SK-N-SH (cell line): ENCODE measurements at regions not wholly inside any gene's neighbourhood (a gene's known extent, or its start where the extent isn't known, plus 50 kb on each side); places are given as distances from the start of the nearest gene placed in this dataset.

Source experiments
- CTCF ChIA-PET: fragments of 300-600, 350-600 bp; formaldehyde crosslinking; extraction: SDS; loops from one replicate; lab custom pipeline; 2021; lab: Yijun Ruan, JAX
- POLR2A ChIA-PET: fragments of 350-600 bp; sonication (Branson Sonifier 250); formaldehyde crosslinking; extraction: SDS; loops from one replicate; lab custom pipeline; 2020; ENCODE audit warnings: antibody characterized with exemption, inconsistent platforms; lab: Yijun Ruan, JAX
- DNase-seq: peaks from one replicate; pipeline ENCODE4 v3.0.0; 2012
- H2AFZ ChIP-seq: fragments of 200-600 bp; sonication (generic); 2 replicates; pipeline ENCODE4 v1.8.1; 2016; ENCODE audit warnings: antibody characterized with exemption, mild to moderate bottlenecking, low read depth
- H3F3A ChIP-seq: fragments of 200-600 bp; sonication (generic); replicated peaks from 2 replicates; pipeline ENCODE3; 2016; ENCODE audit warnings: antibody characterized with exemption, mild to moderate bottlenecking; ENCODE audit not compliant: insufficient read depth
- H3K27ac ChIP-seq, 2 experiments: fragments of 200-500 bp in 1 of 2; fragments of 200-600 bp in 1 of 2; sonication (Bioruptor generic) in 1 of 2; sonication (generic), shearing (Covaris generic) in 1 of 2; 2 replicates each; pipeline versions ENCODE4 v1.5.1 to v1.6.1; 2014 to 2016; ENCODE audit warnings: low read depth in 2 of 2, inconsistent platforms in 1 of 2, low read length in 1 of 2, mild to moderate bottlenecking in 1 of 2, mixed read lengths in 1 of 2
- H3K27me3 ChIP-seq: fragments of 200-600 bp; sonication (generic), shearing (Covaris generic); 2 replicates; pipeline ENCODE4 v1.6.1; 2016; ENCODE audit warnings: mixed run types; ENCODE audit not compliant: insufficient read depth
- H3K36me3 ChIP-seq, 2 experiments: fragments of 200-500 bp in 1 of 2; fragments of 200-600 bp in 1 of 2; sonication (Bioruptor generic) in 1 of 2; sonication (generic) in 1 of 2; replicated peaks in 1 of 2; 2 replicates each; pipeline versions ENCODE3 to v1.5.1; 2014 to 2016; ENCODE audit warnings: low read length in 1 of 2, mild to moderate bottlenecking in 1 of 2; ENCODE audit not compliant: insufficient read depth in 2 of 2, control insufficient read depth in 1 of 2
- H3K4me1 ChIP-seq, 2 experiments: fragments of 200-500 bp in 1 of 2; fragments of 200-600 bp in 1 of 2; sonication (Bioruptor generic) in 1 of 2; sonication (generic), shearing (Covaris generic) in 1 of 2; 2 replicates each; pipeline versions ENCODE4 v1.5.1 to v1.6.1; 2014 to 2016; ENCODE audit warnings: low read depth in 1 of 2, low read length in 1 of 2, mixed run types in 1 of 2; ENCODE audit not compliant: insufficient read depth in 2 of 2, control insufficient read depth in 1 of 2
- H3K4me2 ChIP-seq: fragments of 200-600 bp; sonication (generic), shearing (Covaris generic); 2 replicates; pipeline ENCODE4 v1.6.1; 2017; ENCODE audit warnings: mixed run types
- H3K4me3 ChIP-seq, 2 experiments: fragments of 200-500 bp in 1 of 2; fragments of 200-600 bp in 1 of 2; sonication (Bioruptor generic) in 1 of 2; sonication (generic), shearing (Covaris generic) in 1 of 2; 2 replicates each; pipeline versions ENCODE4 v1.5.1 to v1.8.1; 2014 to 2016; ENCODE audit warnings: low read depth in 2 of 2, inconsistent platforms in 1 of 2, low read length in 1 of 2, mild to moderate bottlenecking in 1 of 2, mixed read lengths in 1 of 2, moderate library complexity in 1 of 2
- H3K79me2 ChIP-seq: fragments of 200-600 bp; sonication (generic); 2 replicates; pipeline ENCODE4 v1.8.1; 2017; ENCODE audit warnings: mild to moderate bottlenecking; ENCODE audit not compliant: insufficient read depth
- H3K9ac ChIP-seq: fragments of 200-600 bp; sonication (generic); 2 replicates; pipeline ENCODE4 v1.6.1; 2017; ENCODE audit warnings: mixed run types
- H3K9me2 ChIP-seq: fragments of 200-600 bp; sonication (generic); 2 replicates; pipeline ENCODE4 v1.6.1; 2017; ENCODE audit warnings: mixed run types
- H3K9me3 ChIP-seq: fragments of 200-600 bp; sonication (generic); 2 replicates; pipeline ENCODE4 v1.6.1; 2017; ENCODE audit warnings: mixed run types, mild to moderate bottlenecking, moderate library complexity
- H4K20me1 ChIP-seq: fragments of 200-600 bp; sonication (generic); 2 replicates; pipeline ENCODE4 v1.6.1; 2017; ENCODE audit warnings: mild to moderate bottlenecking, mixed run types; ENCODE audit not compliant: insufficient read depth
- FOXM1 ChIP-seq: IDR thresholded peaks from 2 replicates; pipeline ENCODE4 v1.4.0; 2012; ENCODE audit warnings: low read depth, mild to moderate bottlenecking
- GABPA ChIP-seq: IDR thresholded peaks from 2 replicates; pipeline ENCODE4 v1.4.0; 2012; ENCODE audit warnings: low read depth, mild to moderate bottlenecking
- MEF2A ChIP-seq: IDR thresholded peaks from 2 replicates; pipeline ENCODE4 v1.4.0; 2012; ENCODE audit warnings: low read depth, borderline replicate concordance
- MXI1 ChIP-seq: IDR thresholded peaks from 2 replicates; pipeline ENCODE4 v1.6.1; 2012; ENCODE audit warnings: mild to moderate bottlenecking, low read depth, low read length, improper control_type of control experiment
- NRF1 ChIP-seq: IDR thresholded peaks from 2 replicates; pipeline ENCODE4 v1.6.1; 2012; ENCODE audit warnings: low read depth, mild to moderate bottlenecking, low read length
- TCF12 ChIP-seq: IDR thresholded peaks from 2 replicates; pipeline ENCODE4 v1.4.0; 2012
- YY1 ChIP-seq: IDR thresholded peaks from 2 replicates; pipeline ENCODE4 v1.4.0; 2012; ENCODE audit warnings: low read depth, mild to moderate bottlenecking
- WGBS: methylation state at CpG from one replicate; pipeline ENCODE4 v1.1.6; 2017; ENCODE audit warnings: low lambda C conversion rate; 5-methylcytosine and 5-hydroxymethylcytosine counted together
- TF ChIP-seq, protein P1 (sequence below): fragments of 200-600 bp; sonication (generic); IDR thresholded peaks from 2 replicates; pipeline ENCODE4 v1.6.1; 2017; ENCODE audit warnings: antibody characterized with exemption, mild to moderate bottlenecking, moderate library complexity
- TF ChIP-seq, protein P2 (sequence below): IDR thresholded peaks from 2 replicates; pipeline ENCODE4 v1.4.0; 2012; ENCODE audit warnings: low read depth, borderline replicate concordance
- TF ChIP-seq, protein P3 (sequence below): IDR thresholded peaks from 2 replicates; pipeline ENCODE4; 2012
- TF ChIP-seq, protein P4 (sequence below): IDR thresholded peaks from 2 replicates; pipeline ENCODE4 v1.6.1; 2012; ENCODE audit warnings: mild to moderate bottlenecking, low read depth, low read length, moderate library complexity
- TF ChIP-seq, protein P5 (sequence below): fragments of 150-350 bp; IDR thresholded peaks from 2 replicates; pipeline ENCODE4 v1.6.1; 2017; ENCODE audit warnings: antibody characterized with exemption, low read length, low read depth, borderline replicate concordance

DNA sequence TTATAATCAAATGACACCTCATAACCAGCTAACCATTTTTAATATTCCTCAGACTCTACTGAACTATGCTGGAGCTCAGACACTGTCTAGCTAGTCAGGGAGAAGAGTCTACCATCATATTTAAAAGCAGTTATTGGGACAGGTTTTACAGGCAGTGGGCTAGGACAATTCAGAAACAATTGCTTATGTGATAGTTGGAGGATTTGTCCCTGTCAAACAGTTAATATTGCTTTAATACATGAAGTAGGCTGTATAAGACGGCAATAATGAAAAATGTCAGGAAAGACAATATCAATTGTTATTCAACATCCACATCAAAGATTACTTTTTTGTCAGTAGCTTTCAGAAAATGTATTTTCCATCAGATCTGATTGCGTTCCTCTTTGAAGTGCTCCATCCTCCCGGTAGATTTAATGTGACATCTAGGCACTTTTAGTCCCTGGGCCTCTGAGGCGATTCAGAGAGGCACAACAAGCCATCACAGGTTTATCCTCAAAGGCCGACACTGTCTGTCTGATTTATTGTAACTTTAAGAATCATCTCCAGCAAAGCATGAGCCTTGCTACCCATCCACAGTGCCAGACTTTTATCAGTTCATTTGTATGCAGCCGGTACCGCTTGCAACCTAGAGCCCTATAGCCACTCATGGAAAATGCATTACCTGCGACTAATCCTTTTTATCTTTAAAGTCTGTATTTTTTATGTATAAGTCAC lies 152.2 kb downstream of the PSAT1 start:
- H3K79me2 ChIP-seq, result no peaks in the 10 kb centered on the region
- no peak overlapping the region for H3K27ac ChIP-seq
- no peaks in the 10 kb centered on the region for H4K20me1 ChIP-seq
- WGBS, result 85% methylated on average over 8 of the region's 8 CpGs
- H3K4me1 ChIP-seq, result no peaks in the 10 kb centered on the region
- H3K9me3 ChIP-seq, result no peaks in the 10 kb centered on the region
- no peak overlapping the region for H2AFZ ChIP-seq
- CTCF ChIA-PET, result interaction anchor here (1.3 to 2.8 kb wide), 2 partner anchors 10 to 13 kb away, joined by 3 to 24 read pairs; no protein-coding TSS in a partner anchor
- H3K9me2 ChIP-seq, result no peaks in the 10 kb centered on the region
- POLR2A ChIA-PET, result no interaction called here
- no peaks in the 10 kb centered on the region for H3K27me3 ChIP-seq
- H3K36me3 ChIP-seq, result no peaks in the 10 kb centered on the region
- no peak overlapping the region for H3K9ac ChIP-seq
- TF ChIP-seq TCF12 (no peak), NRF1 (no peak), GABPA (no peak)
- TF ChIP-seq, protein P1, sequence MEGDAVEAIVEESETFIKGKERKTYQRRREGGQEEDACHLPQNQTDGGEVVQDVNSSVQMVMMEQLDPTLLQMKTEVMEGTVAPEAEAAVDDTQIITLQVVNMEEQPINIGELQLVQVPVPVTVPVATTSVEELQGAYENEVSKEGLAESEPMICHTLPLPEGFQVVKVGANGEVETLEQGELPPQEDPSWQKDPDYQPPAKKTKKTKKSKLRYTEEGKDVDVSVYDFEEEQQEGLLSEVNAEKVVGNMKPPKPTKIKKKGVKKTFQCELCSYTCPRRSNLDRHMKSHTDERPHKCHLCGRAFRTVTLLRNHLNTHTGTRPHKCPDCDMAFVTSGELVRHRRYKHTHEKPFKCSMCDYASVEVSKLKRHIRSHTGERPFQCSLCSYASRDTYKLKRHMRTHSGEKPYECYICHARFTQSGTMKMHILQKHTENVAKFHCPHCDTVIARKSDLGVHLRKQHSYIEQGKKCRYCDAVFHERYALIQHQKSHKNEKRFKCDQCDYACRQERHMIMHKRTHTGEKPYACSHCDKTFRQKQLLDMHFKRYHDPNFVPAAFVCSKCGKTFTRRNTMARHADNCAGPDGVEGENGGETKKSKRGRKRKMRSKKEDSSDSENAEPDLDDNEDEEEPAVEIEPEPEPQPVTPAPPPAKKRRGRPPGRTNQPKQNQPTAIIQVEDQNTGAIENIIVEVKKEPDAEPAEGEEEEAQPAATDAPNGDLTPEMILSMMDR, result no peak
- TF ChIP-seq, protein P2, sequence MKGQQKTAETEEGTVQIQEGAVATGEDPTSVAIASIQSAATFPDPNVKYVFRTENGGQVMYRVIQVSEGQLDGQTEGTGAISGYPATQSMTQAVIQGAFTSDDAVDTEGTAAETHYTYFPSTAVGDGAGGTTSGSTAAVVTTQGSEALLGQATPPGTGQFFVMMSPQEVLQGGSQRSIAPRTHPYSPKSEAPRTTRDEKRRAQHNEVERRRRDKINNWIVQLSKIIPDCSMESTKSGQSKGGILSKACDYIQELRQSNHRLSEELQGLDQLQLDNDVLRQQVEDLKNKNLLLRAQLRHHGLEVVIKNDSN, result no peak
- TF ChIP-seq, protein P3, sequence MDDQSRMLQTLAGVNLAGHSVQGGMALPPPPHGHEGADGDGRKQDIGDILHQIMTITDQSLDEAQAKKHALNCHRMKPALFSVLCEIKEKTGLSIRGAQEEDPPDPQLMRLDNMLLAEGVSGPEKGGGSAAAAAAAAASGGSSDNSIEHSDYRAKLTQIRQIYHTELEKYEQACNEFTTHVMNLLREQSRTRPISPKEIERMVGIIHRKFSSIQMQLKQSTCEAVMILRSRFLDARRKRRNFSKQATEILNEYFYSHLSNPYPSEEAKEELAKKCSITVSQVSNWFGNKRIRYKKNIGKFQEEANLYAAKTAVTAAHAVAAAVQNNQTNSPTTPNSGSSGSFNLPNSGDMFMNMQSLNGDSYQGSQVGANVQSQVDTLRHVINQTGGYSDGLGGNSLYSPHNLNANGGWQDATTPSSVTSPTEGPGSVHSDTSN, result no peak
- TF ChIP-seq, protein P4, sequence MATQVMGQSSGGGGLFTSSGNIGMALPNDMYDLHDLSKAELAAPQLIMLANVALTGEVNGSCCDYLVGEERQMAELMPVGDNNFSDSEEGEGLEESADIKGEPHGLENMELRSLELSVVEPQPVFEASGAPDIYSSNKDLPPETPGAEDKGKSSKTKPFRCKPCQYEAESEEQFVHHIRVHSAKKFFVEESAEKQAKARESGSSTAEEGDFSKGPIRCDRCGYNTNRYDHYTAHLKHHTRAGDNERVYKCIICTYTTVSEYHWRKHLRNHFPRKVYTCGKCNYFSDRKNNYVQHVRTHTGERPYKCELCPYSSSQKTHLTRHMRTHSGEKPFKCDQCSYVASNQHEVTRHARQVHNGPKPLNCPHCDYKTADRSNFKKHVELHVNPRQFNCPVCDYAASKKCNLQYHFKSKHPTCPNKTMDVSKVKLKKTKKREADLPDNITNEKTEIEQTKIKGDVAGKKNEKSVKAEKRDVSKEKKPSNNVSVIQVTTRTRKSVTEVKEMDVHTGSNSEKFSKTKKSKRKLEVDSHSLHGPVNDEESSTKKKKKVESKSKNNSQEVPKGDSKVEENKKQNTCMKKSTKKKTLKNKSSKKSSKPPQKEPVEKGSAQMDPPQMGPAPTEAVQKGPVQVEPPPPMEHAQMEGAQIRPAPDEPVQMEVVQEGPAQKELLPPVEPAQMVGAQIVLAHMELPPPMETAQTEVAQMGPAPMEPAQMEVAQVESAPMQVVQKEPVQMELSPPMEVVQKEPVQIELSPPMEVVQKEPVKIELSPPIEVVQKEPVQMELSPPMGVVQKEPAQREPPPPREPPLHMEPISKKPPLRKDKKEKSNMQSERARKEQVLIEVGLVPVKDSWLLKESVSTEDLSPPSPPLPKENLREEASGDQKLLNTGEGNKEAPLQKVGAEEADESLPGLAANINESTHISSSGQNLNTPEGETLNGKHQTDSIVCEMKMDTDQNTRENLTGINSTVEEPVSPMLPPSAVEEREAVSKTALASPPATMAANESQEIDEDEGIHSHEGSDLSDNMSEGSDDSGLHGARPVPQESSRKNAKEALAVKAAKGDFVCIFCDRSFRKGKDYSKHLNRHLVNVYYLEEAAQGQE, result no peak
- TF ChIP-seq, all 33 proteins: peak for 0
- no peak for DNase-seq
- Histone ChIP-seq H3F3A (no peaks in the 10 kb centered on the region), H3K4me3 (no peak overlapping the region), H3K4me2 (no peak overlapping the region)

DNA sequence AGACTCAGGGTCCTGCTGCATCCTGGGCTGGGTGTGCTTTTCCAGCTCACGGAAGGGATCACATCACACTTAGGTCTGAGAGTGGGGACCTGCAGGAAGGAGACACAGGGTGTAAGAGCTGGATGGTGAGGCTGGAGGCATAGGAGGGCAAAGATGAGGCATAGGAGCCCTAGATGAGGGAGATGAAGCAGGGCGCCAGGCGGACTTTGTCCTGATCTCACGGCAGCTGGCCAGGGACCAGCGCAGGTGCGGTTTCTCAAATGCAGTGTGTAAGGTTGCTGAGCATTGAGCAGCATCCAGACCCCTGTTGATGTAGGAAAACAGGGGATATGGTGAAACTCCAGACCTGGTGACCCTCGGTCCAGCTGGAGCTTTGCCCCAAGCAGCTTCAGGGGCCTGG lies 156.5 kb downstream of the PSAT1 start:
- H3K4me1 ChIP-seq, result no peaks in the 10 kb centered on the region
- H2AFZ ChIP-seq, result no peak overlapping the region
- no peak overlapping the region for H3K27ac ChIP-seq
- H3K4me3 ChIP-seq, result no peak overlapping the region
- H3K27me3 ChIP-seq, result no peaks in the 10 kb centered on the region
- ChIA-PET CTCF (no interaction called here), POLR2A (no interaction called here)
- no peaks in the 10 kb centered on the region for H3K79me2 ChIP-seq
- no peak overlapping the region for H3K4me2 ChIP-seq
- H3K36me3 ChIP-seq, result no peaks in the 10 kb centered on the region
- WGBS, result 88% methylated on average over 7 of the region's 7 CpGs
- H4K20me1 ChIP-seq, result no peaks in the 10 kb centered on the region
- no peak overlapping the region for H3K9ac ChIP-seq
- DNase-seq, result no peak
- no peaks in the 10 kb centered on the region for H3K9me3 ChIP-seq
- H3F3A ChIP-seq, result no peaks in the 10 kb centered on the region
- H3K9me2 ChIP-seq, result no peaks in the 10 kb centered on the region
- no peak for TF ChIP-seq MEF2A
- TF ChIP-seq, protein P5, sequence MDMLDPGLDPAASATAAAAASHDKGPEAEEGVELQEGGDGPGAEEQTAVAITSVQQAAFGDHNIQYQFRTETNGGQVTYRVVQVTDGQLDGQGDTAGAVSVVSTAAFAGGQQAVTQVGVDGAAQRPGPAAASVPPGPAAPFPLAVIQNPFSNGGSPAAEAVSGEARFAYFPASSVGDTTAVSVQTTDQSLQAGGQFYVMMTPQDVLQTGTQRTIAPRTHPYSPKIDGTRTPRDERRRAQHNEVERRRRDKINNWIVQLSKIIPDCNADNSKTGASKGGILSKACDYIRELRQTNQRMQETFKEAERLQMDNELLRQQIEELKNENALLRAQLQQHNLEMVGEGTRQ, result no peak
- TF ChIP-seq YY1, result no peak
- TF ChIP-seq MXI1, result no peak
- TF ChIP-seq, protein P4, result no peak
- no peak for TF ChIP-seq FOXM1
